ENCODE measurements at regions not wholly inside any gene's neighbourhood (a gene's known extent, or its start where the extent isn't known, plus 50 kb on each side); places are given as distances from the start of the nearest gene placed in this dataset.

DNA sequence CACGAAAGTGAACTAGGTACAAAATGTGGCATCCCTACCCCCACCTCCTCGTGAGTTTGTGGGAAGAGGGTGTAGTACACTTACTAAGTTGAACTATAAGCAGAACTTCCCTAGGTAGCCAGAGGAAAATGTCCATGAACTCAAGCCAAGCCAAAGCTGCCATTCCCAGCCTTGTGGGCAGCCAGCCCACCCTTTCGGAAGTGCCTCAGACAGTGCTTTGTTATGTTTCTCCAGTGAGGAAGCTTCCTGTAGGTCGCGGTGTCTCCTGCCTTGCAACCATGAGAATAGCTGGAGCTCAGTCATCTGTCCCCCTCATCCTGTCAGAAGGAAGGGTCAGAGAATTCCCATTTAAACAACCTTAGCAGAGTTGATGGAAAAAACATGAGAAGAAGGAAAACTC, 266.9 kb downstream of the DUSP6 start:
- TF ChIP-seq, protein P1, sequence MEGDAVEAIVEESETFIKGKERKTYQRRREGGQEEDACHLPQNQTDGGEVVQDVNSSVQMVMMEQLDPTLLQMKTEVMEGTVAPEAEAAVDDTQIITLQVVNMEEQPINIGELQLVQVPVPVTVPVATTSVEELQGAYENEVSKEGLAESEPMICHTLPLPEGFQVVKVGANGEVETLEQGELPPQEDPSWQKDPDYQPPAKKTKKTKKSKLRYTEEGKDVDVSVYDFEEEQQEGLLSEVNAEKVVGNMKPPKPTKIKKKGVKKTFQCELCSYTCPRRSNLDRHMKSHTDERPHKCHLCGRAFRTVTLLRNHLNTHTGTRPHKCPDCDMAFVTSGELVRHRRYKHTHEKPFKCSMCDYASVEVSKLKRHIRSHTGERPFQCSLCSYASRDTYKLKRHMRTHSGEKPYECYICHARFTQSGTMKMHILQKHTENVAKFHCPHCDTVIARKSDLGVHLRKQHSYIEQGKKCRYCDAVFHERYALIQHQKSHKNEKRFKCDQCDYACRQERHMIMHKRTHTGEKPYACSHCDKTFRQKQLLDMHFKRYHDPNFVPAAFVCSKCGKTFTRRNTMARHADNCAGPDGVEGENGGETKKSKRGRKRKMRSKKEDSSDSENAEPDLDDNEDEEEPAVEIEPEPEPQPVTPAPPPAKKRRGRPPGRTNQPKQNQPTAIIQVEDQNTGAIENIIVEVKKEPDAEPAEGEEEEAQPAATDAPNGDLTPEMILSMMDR (IDR thresholded peaks at IDR 0.05): no peak

GRCh38 chr12:89084751-89085150, 267.6 kb downstream of the DUSP6 start:
- TF ChIP-seq, protein P1 (IDR thresholded peaks at IDR 0.05): no peak

DNA sequence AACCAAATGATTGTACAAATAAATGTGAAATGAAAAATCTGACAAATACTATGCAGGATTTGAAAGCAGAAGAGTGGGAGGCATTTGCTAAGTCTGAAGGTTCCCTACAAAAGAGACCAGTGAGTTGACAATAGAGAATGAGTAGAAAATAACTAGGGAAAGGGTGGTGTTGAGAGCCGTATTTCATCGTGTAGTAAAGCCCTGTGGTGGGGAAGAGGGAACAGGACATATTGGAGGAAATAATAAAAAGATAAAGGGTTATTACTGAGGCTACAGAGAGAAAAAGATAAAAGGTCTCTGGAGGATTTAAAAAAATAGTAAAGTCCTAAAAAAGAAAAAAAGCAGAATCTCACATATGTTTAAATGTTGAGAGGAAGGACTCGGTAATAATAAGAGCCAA, 268.8 kb downstream of the DUSP6 start:
- TF ChIP-seq, protein P1 (IDR thresholded peaks at IDR 0.05): no peak

- TF ChIP-seq, protein P1 (IDR thresholded peaks at IDR 0.05): no peak
These were observed 269.9 kb downstream of the DUSP6 start for GRCh38 chr12:89082370-89082753.

DNA sequence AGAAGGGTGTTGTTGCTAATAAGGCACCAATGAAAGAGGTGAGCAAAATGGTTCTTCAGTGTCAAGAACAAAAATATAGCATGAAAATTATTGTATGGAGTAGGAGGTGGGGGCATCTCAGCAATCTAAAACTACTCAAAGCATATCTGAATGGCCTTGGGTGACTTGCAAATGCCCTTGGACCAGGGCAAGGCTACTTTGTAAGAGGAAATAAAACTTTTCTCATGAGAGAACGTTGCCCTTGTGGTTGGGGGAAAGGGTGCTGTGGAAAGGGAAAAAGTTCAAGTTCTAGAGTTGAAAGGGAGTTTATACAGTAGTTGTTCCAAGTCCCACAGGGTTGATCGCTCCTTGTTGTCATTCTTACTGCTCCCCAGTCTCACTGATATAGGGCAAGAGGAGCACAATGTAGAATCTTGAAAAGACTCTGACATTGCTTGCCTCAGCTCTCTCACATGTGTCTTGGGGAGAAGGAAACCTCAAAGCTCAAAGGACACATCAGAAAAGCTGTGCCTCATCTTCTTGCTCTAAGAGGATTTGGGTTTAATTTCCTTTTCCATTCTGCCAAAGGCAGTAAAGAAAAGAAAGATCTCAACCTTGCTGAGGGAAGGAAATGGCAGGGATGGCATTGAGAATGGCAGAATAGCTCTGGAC, 270.5 kb downstream of the DUSP6 start:
- TF ChIP-seq, protein P1 (IDR thresholded peaks at IDR 0.05): no peak

DNA sequence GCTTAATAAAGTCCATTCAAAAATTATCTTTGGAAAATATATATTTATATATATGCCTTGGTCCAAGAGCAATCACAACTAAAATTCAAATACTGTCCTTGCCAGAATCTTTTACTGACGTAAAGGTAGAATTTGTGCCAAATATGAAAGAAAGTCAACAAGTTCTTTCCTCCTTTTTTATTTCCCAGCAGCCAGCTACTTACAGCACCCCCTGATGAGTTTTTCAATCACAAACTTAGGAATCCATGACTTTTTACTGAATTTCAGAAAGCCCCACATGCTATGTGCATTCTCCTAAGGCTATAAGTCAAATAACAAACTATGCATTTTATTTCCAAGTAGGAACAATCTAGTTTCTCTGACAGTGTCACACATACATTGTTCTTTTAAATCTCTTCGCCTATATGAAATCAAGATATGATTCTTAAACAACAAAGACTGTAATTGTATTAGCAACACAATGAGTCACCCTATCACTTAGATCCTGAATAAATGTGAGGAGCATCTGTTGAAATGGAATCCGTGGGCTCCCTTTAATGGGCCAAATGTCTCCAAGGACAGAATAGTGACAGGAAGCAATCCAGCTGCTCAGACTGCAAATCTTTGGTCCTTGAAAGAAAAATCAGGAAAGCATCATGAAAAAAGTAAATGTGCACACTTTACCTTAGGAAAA, 271.4 kb downstream of the DUSP6 start:
- TF ChIP-seq, protein P1 (IDR thresholded peaks at IDR 0.05): no peak

GRCh38 chr12:89075880-89076540, 276.3 kb downstream of the DUSP6 start:
- TF ChIP-seq, protein P1 (IDR thresholded peaks at IDR 0.05): no peak
